HCT116 (cell line): ENCODE measurements at regions not wholly inside any gene's neighbourhood (a gene's known extent, or its start where the extent isn't known, plus 50 kb on each side); places are given as distances from the start of the nearest gene placed in this dataset.

ENCODE experiments used
- CEBPB ChIP-seq: IDR thresholded peaks from 2 replicates; pipeline ENCODE4 v1.6.1; 2012; ENCODE audit warnings: low read depth
- CTCF ChIP-seq, 3 experiments: fragments of 200-600 bp in 1 of 3; sonication (generic) in 1 of 3; IDR thresholded peaks in 2 of 3; conservative IDR thresholded peaks in 1 of 3; 2 replicates each; pipeline ENCODE4 v1.5.1; 2012 to 2017; ENCODE audit warnings: low read depth in 2 of 3, low read length in 2 of 3, antibody characterized with exemption in 1 of 3, borderline replicate concordance in 1 of 3, control low read depth in 1 of 3, mild to moderate bottlenecking in 1 of 3, mixed read lengths in 1 of 3, mixed run types in 1 of 3, moderate library complexity in 1 of 3; ENCODE audit not compliant: insufficient read depth in 1 of 3
- EGR1 ChIP-seq: IDR thresholded peaks from 2 replicates; pipeline ENCODE4 v1.6.1; 2012; ENCODE audit warnings: low read depth
- ELF1 ChIP-seq: IDR thresholded peaks from 2 replicates; pipeline ENCODE4 v1.6.1; 2012; ENCODE audit warnings: low read depth, borderline replicate concordance
- EZH2 ChIP-seq: fragments of 200-600 bp; sonication (generic); IDR thresholded peaks from 2 replicates; pipeline ENCODE4 v1.6.1; 2017; ENCODE audit warnings: antibody characterized with exemption, mixed run types
- EZH2phosphoT487 ChIP-seq: fragments of 200-600 bp; IDR thresholded peaks from 2 replicates; pipeline ENCODE4 v1.6.1; 2018; ENCODE audit warnings: antibody characterized with exemption, borderline replicate concordance
- POLR2A ChIP-seq: IDR thresholded peaks from 2 replicates; pipeline ENCODE4 v1.7.0; 2011; ENCODE audit warnings: borderline replicate concordance; ENCODE audit not compliant: insufficient read depth, insufficient read length; ENCODE audit errors: extremely low read depth
- POLR2AphosphoS5 ChIP-seq: IDR thresholded peaks from 2 replicates; pipeline ENCODE4 v1.6.1; 2011; ENCODE audit warnings: mild to moderate bottlenecking, low read depth, low read length, moderate library complexity
- RAD21 ChIP-seq: IDR thresholded peaks from 2 replicates; pipeline ENCODE4 v1.6.1; 2012; ENCODE audit warnings: low read depth, mild to moderate bottlenecking
- REST ChIP-seq: IDR thresholded peaks from 2 replicates; pipeline ENCODE4 v1.6.1; 2012; ENCODE audit warnings: low read depth
- SIN3A ChIP-seq: IDR thresholded peaks from 2 replicates; pipeline ENCODE4 v1.6.1; 2012; ENCODE audit warnings: low read depth
- TCF7L2 ChIP-seq: IDR thresholded peaks from 2 replicates; pipeline ENCODE4 v1.7.0; 2011; ENCODE audit warnings: borderline replicate concordance, inconsistent platforms; ENCODE audit not compliant: insufficient read depth, insufficient read length; ENCODE audit errors: extremely low read depth
- YY1 ChIP-seq: IDR thresholded peaks from 2 replicates; pipeline ENCODE4 v1.6.1; 2011; ENCODE audit warnings: low read length, low read depth, moderate library complexity, mild to moderate bottlenecking; ENCODE audit not compliant: insufficient replicate concordance; ENCODE audit errors: extremely low read depth
- TF ChIP-seq, protein P1 (sequence below): IDR thresholded peaks from 2 replicates; pipeline ENCODE4 v1.6.1; 2012

- TF ChIP-seq CTCF (IDR thresholded peaks at IDR 0.05 in 2 of 3, conservative IDR thresholded peaks at IDR 0.05 in 1 of 3; ENCODE audit: borderline replicate concordance in 1 of 3, insufficient read depth in 1 of 3, low read depth in 2 of 3, low read length in 2 of 3): no peak
- TF ChIP-seq CEBPB: no peak
- TF ChIP-seq ELF1: no peak
- TF ChIP-seq YY1: no peak
- TF ChIP-seq SIN3A: no peak
- TF ChIP-seq, protein P1, sequence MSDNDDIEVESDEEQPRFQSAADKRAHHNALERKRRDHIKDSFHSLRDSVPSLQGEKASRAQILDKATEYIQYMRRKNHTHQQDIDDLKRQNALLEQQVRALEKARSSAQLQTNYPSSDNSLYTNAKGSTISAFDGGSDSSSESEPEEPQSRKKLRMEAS: no peak
- TF ChIP-seq EZH2: no peak
- no peak for TF ChIP-seq POLR2A
- TF ChIP-seq REST: no peak
- no peak for TF ChIP-seq RAD21
- TF ChIP-seq EZH2phosphoT487: no peak
- no peak for TF ChIP-seq EGR1
- TF ChIP-seq TCF7L2: no peak
- TF ChIP-seq POLR2AphosphoS5: no peak
Measured at GRCh38 chrX:113287761-113288160, 447.1 kb upstream of the AMOT start.
